Effector memory CD8-positive, alpha-beta T cell (primary cell): ENCODE measurements at regions not wholly inside any gene's neighbourhood (a gene's known extent, or its start where the extent isn't known, plus 50 kb on each side); places are given as distances from the start of the nearest gene placed in this dataset.

Experiments
- ATAC-seq: fragments of 150-1000 bp; cut with Tn5 transposase; replicated peaks from 2 replicates; pipeline ENCODE4 v1.10.0; 2021; ENCODE audit warnings: mild to moderate bottlenecking, moderate library complexity
- DNase-seq, 3 experiments: peaks; one replicate each; pipeline ENCODE4 v3.0.0; 2021
- H3K27ac Mint-ChIP-seq, 2 donors: one replicate each; pipeline ENCODE4 v1.8.0; 2022; ENCODE audit warnings: mild to moderate bottlenecking in 2 of 2, mixed read lengths in 2 of 2, moderate library complexity in 2 of 2
- H3K27me3 Mint-ChIP-seq, 2 donors: one replicate each; pipeline ENCODE4 v1.8.0; 2022; ENCODE audit warnings: mixed read lengths in 2 of 2
- H3K36me3 Mint-ChIP-seq: one replicate; pipeline ENCODE4 v1.8.0; 2022; ENCODE audit warnings: mild to moderate bottlenecking, moderate library complexity, mixed read lengths; ENCODE audit not compliant: insufficient read depth
- H3K4me1 Mint-ChIP-seq, 2 donors: one replicate each; pipeline ENCODE4 v1.8.0; 2022; ENCODE audit warnings: low read depth in 2 of 2, mixed read lengths in 2 of 2
- H3K4me3 Mint-ChIP-seq, 2 donors: one replicate each; pipeline ENCODE4 v1.8.0; 2022; ENCODE audit warnings: mild to moderate bottlenecking in 2 of 2, mixed read lengths in 2 of 2, moderate library complexity in 2 of 2
- H3K9me3 Mint-ChIP-seq, 2 donors: one replicate each; pipeline ENCODE4 v1.8.0; 2022; ENCODE audit warnings: mixed read lengths in 2 of 2

DNA sequence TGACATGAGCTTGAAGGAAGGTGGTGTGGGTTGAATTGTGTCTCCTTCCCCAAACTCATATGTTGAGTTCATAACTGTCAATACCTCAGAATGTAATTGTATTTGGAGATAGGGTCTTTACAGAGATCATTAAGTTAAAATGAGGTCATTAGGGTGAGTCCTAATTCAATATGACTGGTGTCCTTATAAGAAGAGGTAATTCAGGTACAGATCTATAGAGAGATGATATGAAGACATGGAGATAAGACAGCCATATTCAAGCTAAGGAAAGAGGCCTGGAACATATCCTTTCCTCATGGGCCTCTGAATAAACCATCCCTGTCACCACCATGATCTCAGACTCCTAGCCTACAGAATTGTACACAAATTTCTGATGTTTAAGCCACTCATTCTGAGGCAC lies 514.7 kb upstream of the MGAT4C start:
- H3K36me3 Mint-ChIP-seq, result no peaks in the 10 kb centered on the region
- H3K4me1 Mint-ChIP-seq, result no peaks in the 10 kb centered on the region
- no peak for ATAC-seq
- no peak overlapping the region for H3K4me3 Mint-ChIP-seq
- DNase-seq, result no peak
- no peaks in the 10 kb centered on the region for H3K27me3 Mint-ChIP-seq
- no peak overlapping the region for H3K27ac Mint-ChIP-seq
- peaks cover 2 to 7% of the 10 kb centered on the region in 2 donors for H3K9me3 Mint-ChIP-seq

DNA sequence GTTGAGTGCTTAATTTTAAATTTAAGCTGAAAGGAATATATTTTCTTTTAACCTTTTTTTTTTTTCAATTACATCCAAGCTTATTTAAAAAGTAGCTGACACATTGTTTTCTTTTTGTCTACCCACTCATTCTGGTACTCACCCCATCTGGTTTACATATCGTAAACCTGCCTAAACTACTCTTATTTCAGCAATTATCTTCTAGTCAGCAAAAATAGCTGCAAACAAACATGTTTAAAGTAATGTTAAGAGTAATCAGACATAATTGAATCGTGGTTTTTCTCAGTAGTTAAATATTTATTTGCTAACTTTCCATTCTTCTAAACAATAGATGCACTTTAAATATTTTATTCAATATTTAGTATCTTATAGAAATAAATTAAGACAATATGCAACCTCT lies 492.7 kb upstream of the MGAT4C start:
- no peak for DNase-seq
- Mint-ChIP-seq H3K9me3 (peaks cover 7 to 11% of the 10 kb centered on the region in 2 donors), H3K36me3 (no peaks in the 10 kb centered on the region), H3K4me1 (no peaks in the 10 kb centered on the region), H3K4me3 (no peak overlapping the region), H3K27ac (no peak overlapping the region), H3K27me3 (no peaks in the 10 kb centered on the region)
- ATAC-seq, result no peak

DNA sequence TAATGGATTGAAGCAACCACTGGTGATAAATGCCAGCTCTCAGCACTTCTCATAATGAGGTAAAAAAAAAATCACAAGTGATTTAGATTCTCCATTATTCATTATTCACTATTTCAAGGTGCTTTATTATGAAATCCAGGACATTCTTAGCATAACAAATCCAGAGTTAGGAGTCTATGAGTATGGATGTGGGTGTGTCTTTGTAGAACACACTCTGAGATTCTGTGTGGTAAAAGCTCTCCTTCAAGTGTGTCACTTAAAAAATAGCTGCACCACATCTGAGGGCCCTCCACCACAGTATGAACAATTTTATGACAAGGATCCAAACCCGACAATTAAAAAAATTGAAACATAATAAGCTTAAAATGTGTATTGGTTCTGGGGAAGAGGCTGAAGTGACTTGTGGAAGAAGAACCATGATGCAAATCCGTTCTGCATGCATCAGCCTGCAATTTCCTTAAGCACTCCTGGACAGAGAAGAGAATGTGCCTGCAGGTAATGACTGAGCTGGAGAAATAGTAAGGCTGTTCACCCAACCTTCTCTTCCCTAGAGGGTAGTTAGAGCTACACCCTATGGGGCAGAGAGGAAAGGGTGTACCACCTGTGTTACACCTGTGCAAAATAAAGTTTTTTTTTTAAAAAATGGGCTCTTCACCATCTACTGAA lies 488.5 kb upstream of the MGAT4C start:
- H3K4me3 Mint-ChIP-seq, result no peak overlapping the region
- ATAC-seq (no peak), DNase-seq (no peak)
- H3K9me3 Mint-ChIP-seq, result peaks cover 11 to 12% of the 10 kb centered on the region in 2 donors
- H3K27ac Mint-ChIP-seq, result no peak overlapping the region
- no peaks in the 10 kb centered on the region for H3K36me3 Mint-ChIP-seq
- no peaks in the 10 kb centered on the region for H3K27me3 Mint-ChIP-seq
- H3K4me1 Mint-ChIP-seq, result no peaks in the 10 kb centered on the region

DNA sequence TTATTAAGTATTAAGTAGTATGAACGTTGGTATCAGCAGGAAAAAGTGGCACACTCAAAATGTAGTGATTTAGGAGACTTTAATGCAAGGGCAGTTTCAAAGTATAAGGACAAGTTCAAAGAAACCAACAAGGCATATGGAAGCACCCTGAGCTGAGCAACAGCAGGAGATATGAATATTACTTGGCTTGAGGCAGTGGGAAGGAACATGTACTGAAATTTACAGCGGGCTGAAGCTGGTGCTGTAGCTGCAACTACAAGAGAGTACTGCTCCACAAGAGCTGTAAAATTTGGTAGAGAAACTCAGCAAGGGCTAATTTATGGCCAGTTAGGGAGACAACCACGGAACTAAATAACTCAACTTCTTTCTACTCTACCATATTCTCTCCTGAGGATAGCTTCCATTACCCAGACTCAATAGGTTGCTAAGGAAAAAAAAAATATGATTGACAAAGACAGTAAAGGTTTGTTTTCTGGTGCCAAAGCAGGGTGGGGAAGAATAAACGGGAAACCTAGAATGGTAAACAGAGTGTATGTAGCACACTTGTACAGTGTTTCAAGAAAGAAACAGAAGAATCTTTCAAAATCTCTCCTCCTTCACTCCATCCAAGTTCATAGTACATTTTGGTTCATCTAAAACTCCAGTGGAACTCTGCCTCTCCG lies 487.8 kb upstream of the MGAT4C start:
- no peaks in the 10 kb centered on the region for H3K36me3 Mint-ChIP-seq
- no peaks in the 10 kb centered on the region for H3K4me1 Mint-ChIP-seq
- H3K27ac Mint-ChIP-seq, result no peak overlapping the region
- H3K9me3 Mint-ChIP-seq, result peaks cover 11 to 12% of the 10 kb centered on the region in 2 donors
- H3K27me3 Mint-ChIP-seq, result no peaks in the 10 kb centered on the region
- no peak for ATAC-seq
- no peak for DNase-seq
- no peak overlapping the region for H3K4me3 Mint-ChIP-seq

DNA sequence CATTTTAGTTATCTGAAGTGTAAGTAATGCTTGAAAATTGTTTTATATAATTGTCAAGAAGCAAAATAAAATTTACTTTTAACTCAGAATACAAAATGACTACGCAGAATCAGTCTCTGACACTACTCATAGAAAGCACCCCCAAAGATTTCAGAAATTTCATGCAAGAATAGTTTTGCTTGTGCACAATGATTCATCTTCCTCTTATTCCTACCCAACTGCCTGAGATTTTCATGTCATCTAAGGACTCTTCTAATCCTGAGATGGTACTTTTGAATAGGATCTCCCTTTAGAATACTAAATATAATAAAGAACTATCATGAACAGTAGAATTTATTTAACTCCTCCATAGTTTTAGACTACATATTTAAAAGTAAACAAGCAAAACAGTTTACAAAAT lies 485.3 kb upstream of the MGAT4C start:
- no peaks in the 10 kb centered on the region for H3K27me3 Mint-ChIP-seq

DNA sequence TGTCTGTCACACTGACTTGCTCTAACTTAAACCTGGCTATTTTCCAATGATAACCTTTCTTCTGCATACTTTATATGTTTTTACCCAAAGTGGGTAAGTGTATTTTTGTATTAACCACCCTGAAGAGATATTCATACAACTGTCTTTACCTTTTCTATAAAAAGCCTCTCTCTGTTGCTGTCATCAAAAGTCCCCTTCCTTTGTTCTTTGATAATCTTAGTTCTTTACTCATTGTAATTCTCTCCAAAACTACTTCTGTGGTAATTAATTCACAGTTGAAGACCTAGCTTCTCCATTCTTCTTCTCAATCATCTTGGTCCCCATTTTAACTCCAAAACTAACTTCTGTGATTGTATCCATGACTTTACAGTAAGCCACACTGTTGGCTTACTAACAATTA lies 479.7 kb upstream of the MGAT4C start:
- no peak for ATAC-seq
- Mint-ChIP-seq H3K36me3 (no peaks in the 10 kb centered on the region), H3K9me3 (peaks cover 0 to 2% of the 10 kb centered on the region in 2 donors), H3K4me1 (no peaks in the 10 kb centered on the region), H3K27me3 (no peaks in the 10 kb centered on the region), H3K4me3 (no peak overlapping the region), H3K27ac (no peak overlapping the region)
- no peak for DNase-seq

More for the DNA sequence above, 485.3 kb upstream of the MGAT4C start:
- Mint-ChIP-seq H3K9me3 (peaks cover 7 to 12% of the 10 kb centered on the region in 2 donors), H3K36me3 (no peaks in the 10 kb centered on the region), H3K4me3 (no peak overlapping the region), H3K27ac (no peak overlapping the region), H3K4me1 (no peaks in the 10 kb centered on the region)
- ATAC-seq (no peak), DNase-seq (no peak)

DNA sequence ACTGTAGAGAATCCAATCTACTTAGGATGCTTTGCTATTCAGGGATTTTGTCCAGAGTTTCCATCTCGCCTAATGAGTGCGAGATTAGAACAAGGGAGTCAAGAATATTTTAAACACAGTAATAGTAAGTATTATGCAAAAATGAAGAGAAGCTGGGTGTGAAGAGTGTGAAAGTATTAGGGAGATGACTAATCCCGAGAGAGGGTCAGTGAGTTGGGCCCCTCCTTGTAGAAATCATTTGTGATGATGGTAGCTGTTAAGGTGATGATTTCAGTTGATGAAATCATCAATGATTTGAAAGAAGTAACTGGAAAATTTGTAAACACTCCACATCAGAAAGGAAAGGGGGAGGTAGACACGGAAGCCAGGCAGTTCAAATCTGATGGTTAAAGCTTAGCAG lies 478.9 kb upstream of the MGAT4C start:
- no peak overlapping the region for H3K4me3 Mint-ChIP-seq
- ATAC-seq, result no peak
- H3K9me3 Mint-ChIP-seq, result peaks cover 0 to 2% of the 10 kb centered on the region in 2 donors

DNA sequence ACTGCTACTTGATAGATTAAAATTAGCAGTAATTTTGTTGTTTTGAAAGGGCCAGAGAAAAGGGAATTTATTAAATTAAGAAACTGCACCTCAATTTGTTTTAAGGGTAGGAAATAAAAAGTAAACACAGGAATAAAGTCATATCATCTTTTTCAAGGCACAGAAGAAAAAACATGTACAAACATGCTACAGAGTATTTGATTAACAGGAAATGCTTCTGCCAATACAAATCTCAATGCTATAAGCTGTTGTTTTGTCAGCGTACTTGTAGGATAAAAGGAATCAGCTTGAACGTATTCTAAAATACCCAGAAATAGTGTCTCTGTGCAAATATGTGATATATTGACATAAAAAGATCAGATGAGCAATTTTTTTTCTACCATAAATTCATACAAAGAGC lies 474.0 kb upstream of the MGAT4C start:
- no peaks in the 10 kb centered on the region for H3K4me1 Mint-ChIP-seq
- ATAC-seq, result no peak
- no peaks in the 10 kb centered on the region for H3K9me3 Mint-ChIP-seq
- H3K27ac Mint-ChIP-seq, result no peak overlapping the region
- no peaks in the 10 kb centered on the region for H3K27me3 Mint-ChIP-seq
- H3K36me3 Mint-ChIP-seq, result no peaks in the 10 kb centered on the region
- H3K4me3 Mint-ChIP-seq, result no peak overlapping the region
- DNase-seq, result no peak

More for the DNA sequence above, 478.9 kb upstream of the MGAT4C start:
- DNase-seq, result no peak
- Mint-ChIP-seq H3K4me1 (no peaks in the 10 kb centered on the region), H3K27me3 (no peaks in the 10 kb centered on the region), H3K27ac (no peak overlapping the region), H3K36me3 (no peaks in the 10 kb centered on the region)

DNA sequence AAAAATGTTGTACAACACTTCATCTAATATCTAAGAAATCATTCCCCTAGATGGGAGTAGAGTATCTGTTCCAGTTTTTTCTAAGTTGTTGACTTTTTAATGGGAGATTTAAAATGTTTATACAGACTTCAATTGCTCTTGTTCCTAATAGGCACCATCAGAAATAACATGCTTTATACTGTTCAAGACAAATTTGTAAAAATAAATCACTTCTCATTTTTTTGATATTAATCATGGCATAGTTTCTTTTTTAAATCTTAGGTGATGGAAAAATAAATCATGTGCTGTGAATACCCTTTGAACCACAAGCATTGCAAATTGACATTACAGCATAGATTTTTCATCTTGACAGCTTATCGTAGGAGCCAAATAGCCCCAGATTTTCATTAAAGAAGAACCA lies 473.5 kb upstream of the MGAT4C start:
- H3K27me3 Mint-ChIP-seq, result no peaks in the 10 kb centered on the region

DNA sequence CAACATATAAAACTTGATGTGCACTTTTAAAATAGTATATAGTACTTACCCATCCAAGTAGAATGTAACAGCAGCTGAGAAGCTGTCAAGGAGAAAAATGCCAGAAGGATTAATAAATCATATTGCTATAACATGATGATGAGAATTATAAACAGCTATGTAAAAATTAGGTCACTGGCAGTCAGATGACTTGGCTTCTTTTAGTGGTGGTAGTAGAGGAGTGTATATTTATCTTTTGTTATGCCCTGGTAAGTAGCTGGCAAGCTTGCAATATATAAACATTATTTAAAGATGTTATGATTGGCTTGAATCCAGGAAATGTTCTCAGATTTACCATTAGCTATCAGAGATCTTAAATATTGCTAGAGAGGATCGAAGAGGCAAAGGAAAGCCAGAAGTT lies 471.0 kb upstream of the MGAT4C start:
- H3K36me3 Mint-ChIP-seq, result no peaks in the 10 kb centered on the region
- H3K4me1 Mint-ChIP-seq, result no peaks in the 10 kb centered on the region
- no peaks in the 10 kb centered on the region for H3K9me3 Mint-ChIP-seq
- ATAC-seq, result no peak
- no peak overlapping the region for H3K27ac Mint-ChIP-seq
- no peak for DNase-seq
- H3K4me3 Mint-ChIP-seq, result no peak overlapping the region
- no peaks in the 10 kb centered on the region for H3K27me3 Mint-ChIP-seq

More for the DNA sequence above, 473.5 kb upstream of the MGAT4C start:
- no peaks in the 10 kb centered on the region for H3K9me3 Mint-ChIP-seq
- DNase-seq (no peak), ATAC-seq (no peak)
- no peaks in the 10 kb centered on the region for H3K36me3 Mint-ChIP-seq
- no peak overlapping the region for H3K4me3 Mint-ChIP-seq
- no peaks in the 10 kb centered on the region for H3K4me1 Mint-ChIP-seq
- no peak overlapping the region for H3K27ac Mint-ChIP-seq

DNA sequence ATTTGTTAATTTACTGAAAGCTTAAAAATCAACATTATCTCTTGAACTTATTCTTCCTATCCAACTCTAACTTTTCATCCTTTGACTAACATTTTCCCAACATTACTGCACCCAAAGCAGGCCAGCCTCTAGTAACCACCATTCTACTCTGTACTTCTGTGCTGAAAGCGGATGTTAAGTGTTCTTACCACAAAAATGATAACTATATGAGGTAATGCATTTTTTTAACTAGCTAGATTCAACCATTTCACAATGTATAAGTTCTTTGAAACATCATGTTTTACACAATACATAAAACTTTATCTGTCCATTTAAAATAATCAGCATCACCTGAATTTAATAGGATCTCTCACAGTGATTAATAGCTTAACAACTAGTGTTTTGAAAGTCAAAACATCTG lies 468.5 kb upstream of the MGAT4C start:
- Mint-ChIP-seq H3K36me3 (no peaks in the 10 kb centered on the region), H3K9me3 (peaks cover 4 to 8% of the 10 kb centered on the region in 2 donors), H3K27ac (no peak overlapping the region), H3K4me3 (no peak overlapping the region), H3K27me3 (no peaks in the 10 kb centered on the region), H3K4me1 (no peaks in the 10 kb centered on the region)
- no peak for DNase-seq
- no peak for ATAC-seq

DNA sequence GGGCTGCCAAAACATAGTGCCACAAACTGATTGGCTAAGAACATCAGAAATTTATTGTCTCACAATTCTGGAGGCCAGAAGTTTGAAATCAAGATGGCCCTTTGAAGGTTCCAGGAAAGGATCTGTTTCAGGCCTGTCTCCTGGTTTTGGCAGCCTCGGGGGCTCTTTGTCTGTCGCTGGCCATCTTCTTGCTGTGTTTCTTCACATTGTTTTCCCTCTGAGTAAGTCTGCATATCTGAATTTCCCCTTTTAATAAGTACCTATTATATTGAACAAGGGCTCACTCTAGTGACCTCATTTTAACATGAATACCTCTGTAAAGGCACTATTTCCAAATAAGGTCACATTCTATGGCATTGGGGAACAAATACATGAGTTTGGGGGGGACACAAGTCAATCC lies 467.1 kb upstream of the MGAT4C start:
- no peak for DNase-seq
- no peak overlapping the region for H3K27ac Mint-ChIP-seq
- peaks cover 4 to 8% of the 10 kb centered on the region in 2 donors for H3K9me3 Mint-ChIP-seq
- no peak overlapping the region for H3K4me3 Mint-ChIP-seq
- no peak for ATAC-seq
- H3K36me3 Mint-ChIP-seq, result no peaks in the 10 kb centered on the region
- no peaks in the 10 kb centered on the region for H3K4me1 Mint-ChIP-seq
- no peaks in the 10 kb centered on the region for H3K27me3 Mint-ChIP-seq

DNA sequence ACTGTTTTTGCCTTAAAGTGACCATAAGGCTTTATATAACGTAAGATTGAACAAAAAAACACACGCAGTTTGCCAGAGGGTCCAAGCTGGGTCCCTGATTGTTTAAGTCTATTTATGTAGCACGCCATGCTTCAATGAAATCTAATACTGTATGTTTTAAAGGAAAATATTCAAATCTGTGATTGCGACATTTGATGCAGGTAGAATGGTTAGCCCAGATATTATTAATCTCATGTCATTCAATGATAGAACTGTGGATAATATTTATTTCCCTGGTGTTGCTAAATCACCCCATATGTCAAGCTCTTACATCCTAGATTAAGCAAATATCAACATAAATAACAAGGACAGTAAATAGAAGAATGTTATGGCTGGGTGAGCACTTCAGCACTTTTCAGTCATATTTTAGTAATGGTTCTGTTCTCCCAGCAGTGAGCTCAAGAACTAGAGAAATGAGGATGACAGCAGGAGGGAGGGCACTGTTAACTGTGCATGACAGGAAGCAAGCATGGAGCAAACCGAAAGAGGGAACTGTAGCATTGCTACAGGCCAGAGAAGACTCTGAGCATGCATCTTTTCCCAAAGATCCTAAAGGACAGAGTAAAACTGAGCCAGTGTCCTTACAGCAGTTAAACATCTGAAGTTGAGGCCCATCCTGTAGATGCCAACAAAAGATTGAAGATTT lies 465.7 kb upstream of the MGAT4C start:
- Mint-ChIP-seq H3K27ac (no peak overlapping the region), H3K9me3 (peaks cover 4 to 8% of the 10 kb centered on the region in 2 donors), H3K27me3 (no peaks in the 10 kb centered on the region), H3K36me3 (no peaks in the 10 kb centered on the region), H3K4me3 (no peak overlapping the region), H3K4me1 (no peaks in the 10 kb centered on the region)
- ATAC-seq (no peak), DNase-seq (no peak)

DNA sequence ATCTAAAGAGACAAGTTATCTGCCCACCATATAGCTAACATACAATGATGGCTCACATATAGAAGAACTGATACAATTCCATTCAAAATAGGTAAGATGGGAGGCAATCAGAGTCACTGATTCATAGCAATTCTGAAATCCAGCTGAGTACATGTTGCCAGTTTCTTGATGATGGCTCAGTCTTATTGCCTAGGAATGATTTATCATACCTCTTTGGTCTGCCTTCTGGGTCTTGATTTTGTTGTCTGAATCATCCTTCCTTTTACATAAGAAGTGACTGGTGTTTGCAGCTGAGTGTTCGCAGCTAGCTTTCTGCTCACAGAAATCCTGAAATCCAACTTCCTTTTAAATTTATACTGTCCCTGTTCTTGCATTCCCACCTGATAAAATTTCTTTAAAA lies 463.2 kb upstream of the MGAT4C start:
- H3K36me3 Mint-ChIP-seq, result no peaks in the 10 kb centered on the region
- peaks cover 4 to 12% of the 10 kb centered on the region in 2 donors for H3K9me3 Mint-ChIP-seq
- H3K4me3 Mint-ChIP-seq, result no peak overlapping the region
- no peaks in the 10 kb centered on the region for H3K27me3 Mint-ChIP-seq
- DNase-seq (no peak), ATAC-seq (no peak)
- no peak overlapping the region for H3K27ac Mint-ChIP-seq
- H3K4me1 Mint-ChIP-seq, result no peaks in the 10 kb centered on the region
